ENCODE measurements at regions not wholly inside any gene's neighbourhood (a gene's known extent, or its start where the extent isn't known, plus 50 kb on each side); places are given as distances from the start of the nearest gene placed in this dataset.
A peak's percentile ranks its signal among the peaks of the same experiment; 100 is the strongest.

DNA sequence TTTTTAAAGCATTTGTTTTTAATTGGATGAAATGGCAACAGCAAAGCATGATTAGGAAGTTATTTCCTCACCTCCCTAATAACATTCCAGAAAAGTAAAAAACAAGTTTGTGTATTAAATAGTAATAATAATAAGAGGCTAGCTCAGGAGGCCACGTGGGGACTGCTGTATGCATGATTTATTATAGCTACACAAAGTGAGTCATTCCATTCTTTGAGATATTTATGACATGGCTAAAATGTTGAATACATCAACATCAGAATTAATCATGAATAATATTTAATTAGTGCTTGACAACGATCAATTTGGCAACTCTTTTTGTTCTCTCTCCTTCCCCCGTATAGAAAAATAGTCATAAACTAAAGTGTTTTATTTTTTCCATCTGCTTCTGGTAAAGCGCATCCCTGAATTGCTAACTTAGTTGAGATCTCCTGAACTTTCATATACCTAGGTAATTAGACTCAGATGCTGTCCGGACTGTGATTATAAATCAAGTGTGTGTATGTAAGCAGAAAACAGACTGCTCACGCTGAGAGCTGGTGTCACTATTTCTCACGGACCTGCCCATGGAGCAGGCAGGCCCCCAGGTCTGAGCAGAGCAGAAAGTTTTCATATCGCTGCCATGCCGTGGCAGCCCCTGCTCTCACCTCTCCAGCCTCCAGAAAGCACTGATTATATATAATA is 125.7 kb downstream of the WT1 start (continued):
- TF ChIP-seq ZNF843 (tag by site-specific recombination; IDR thresholded peaks at IDR 0.05) (no peak), ZNF558 (tag by site-specific recombination; IDR thresholded peaks at IDR 0.05) (no peak), ZNF658 (tag by site-specific recombination; IDR thresholded peaks at IDR 0.05) (no peak), SP7 (tag by site-specific recombination; IDR thresholded peaks at IDR 0.05) (peak; percentile 88), PRDM10 (tag by site-specific recombination; IDR thresholded peaks at IDR 0.05) (peak; percentile 65), ZNF488 (tag by site-specific recombination; IDR thresholded peaks at IDR 0.05) (no peak), ZSCAN30 (tag by site-specific recombination; IDR thresholded peaks at IDR 0.05) (no peak), ZNF10 (tag by site-specific recombination; IDR thresholded peaks at IDR 0.05) (no peak), ZFP69B (tag by site-specific recombination; IDR thresholded peaks at IDR 0.05) (no peak), ZBTB20 (tag by site-specific recombination; IDR thresholded peaks at IDR 0.05) (no peak), ZNF629 (tag by site-specific recombination; IDR thresholded peaks at IDR 0.05) (peak; percentile 15; the same call in 1 of the 2 replicates), PBX3 (CRISPR knock-in tag; IDR thresholded peaks at IDR 0.05) (no peak)

DNA sequence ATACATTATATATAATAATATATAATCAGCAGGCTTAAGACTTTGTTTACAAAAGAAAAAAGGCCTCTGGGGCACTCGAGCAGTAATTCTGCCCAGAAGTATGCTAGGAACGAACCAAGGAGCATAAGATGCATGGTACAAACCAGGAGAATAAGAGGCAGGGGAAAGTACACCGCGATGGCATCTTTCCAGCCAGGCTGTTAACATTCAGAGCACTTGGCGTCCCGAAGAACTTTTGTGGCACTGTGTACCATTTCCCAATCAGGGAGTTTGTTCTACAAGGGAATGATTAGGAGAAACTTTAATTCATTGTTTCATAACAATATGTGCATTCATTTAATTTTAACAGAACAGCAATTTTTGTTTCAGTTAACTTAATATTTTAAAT is 125.1 kb downstream of the WT1 start:
- CTCF ChIA-PET: interaction anchor here (1.0 to 2.1 kb wide), 2 partner anchors 13 to 14 kb away, joined by 3 to 6 read pairs; no protein-coding TSS in a partner anchor
- no peak for TF ChIP-seq ZSCAN16 (tag by site-specific recombination; IDR thresholded peaks at IDR 0.05)
- TF ChIP-seq HOXA7 (CRISPR knock-in tag; IDR thresholded peaks at IDR 0.05; ENCODE audit: borderline replicate concordance): no peak
- TF ChIP-seq, protein P1, sequence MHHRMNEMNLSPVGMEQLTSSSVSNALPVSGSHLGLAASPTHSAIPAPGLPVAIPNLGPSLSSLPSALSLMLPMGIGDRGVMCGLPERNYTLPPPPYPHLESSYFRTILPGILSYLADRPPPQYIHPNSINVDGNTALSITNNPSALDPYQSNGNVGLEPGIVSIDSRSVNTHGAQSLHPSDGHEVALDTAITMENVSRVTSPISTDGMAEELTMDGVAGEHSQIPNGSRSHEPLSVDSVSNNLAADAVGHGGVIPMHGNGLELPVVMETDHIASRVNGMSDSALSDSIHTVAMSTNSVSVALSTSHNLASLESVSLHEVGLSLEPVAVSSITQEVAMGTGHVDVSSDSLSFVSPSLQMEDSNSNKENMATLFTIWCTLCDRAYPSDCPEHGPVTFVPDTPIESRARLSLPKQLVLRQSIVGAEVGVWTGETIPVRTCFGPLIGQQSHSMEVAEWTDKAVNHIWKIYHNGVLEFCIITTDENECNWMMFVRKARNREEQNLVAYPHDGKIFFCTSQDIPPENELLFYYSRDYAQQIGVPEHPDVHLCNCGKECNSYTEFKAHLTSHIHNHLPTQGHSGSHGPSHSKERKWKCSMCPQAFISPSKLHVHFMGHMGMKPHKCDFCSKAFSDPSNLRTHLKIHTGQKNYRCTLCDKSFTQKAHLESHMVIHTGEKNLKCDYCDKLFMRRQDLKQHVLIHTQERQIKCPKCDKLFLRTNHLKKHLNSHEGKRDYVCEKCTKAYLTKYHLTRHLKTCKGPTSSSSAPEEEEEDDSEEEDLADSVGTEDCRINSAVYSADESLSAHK (tag by site-specific recombination; IDR thresholded peaks at IDR 0.05): no peak
- TF ChIP-seq FEZF1 (tag by site-specific recombination; IDR thresholded peaks at IDR 0.05): peak; percentile 52; the same call in 1 of the 2 replicates
- peak; percentile 20; the same call in 1 of the 2 replicates for TF ChIP-seq PRDM10 (tag by site-specific recombination; IDR thresholded peaks at IDR 0.05)
- TF ChIP-seq, protein P2, sequence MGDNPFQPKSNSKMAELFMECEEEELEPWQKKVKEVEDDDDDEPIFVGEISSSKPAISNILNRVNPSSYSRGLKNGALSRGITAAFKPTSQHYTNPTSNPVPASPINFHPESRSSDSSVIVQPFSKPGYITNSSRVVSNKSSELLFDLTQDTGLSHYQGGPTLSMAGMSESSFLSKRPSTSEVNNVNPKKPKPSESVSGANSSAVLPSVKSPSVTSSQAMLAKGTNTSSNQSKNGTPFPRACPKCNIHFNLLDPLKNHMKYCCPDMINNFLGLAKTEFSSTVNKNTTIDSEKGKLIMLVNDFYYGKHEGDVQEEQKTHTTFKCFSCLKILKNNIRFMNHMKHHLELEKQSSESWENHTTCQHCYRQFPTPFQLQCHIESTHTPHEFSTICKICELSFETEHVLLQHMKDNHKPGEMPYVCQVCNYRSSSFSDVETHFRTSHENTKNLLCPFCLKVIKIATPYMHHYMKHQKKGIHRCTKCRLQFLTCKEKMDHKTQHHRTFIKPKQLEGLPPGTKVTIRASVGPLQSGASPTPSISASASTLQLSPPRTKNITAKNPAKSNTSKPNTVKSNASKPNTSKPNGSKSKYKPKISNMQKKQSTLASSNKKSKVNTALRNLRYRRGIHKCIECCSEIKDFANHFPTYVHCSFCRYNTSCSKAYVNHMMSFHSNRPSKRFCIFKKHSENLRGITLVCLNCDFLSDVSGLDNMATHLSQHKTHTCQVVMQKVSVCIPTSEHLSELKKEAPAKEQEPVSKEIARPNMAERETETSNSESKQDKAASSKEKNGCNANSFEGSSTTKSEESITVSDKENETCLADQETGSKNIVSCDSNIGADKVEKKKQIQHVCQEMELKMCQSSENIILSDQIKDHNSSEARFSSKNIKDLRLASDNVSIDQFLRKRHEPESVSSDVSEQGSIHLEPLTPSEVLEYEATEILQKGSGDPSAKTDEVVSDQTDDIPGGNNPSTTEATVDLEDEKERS (tag by site-specific recombination; IDR thresholded peaks at IDR 0.05): no peak
- TF ChIP-seq SP7 (tag by site-specific recombination; IDR thresholded peaks at IDR 0.05): peak; percentile 16; the same call in 1 of the 2 replicates
- no peak for TF ChIP-seq AEBP2 (tag by site-specific recombination; IDR thresholded peaks at IDR 0.05; ENCODE audit: borderline replicate concordance)
- POLR2A ChIA-PET: no interaction called here

More for the DNA sequence above, 125.1 kb downstream of the WT1 start:
- H3K9me3 ChIP-seq (ENCODE audit: control insufficient read depth, insufficient read depth, low read depth, low read length): no peaks in the 10 kb centered on the region
- no peaks in the 10 kb centered on the region for H3K36me3 ChIP-seq (ENCODE audit: control insufficient read depth in 2 of 2, insufficient read depth in 1 of 2, low read length in 2 of 2)
- no peak overlapping the region for H3K4me3 ChIP-seq (ENCODE audit: low read depth, low read length)
- peaks cover 8% of the 10 kb centered on the region; the same call in 1 of the 2 replicates for H3K4me1 ChIP-seq (ENCODE audit: control insufficient read depth, insufficient read depth, low read length)
- no peak overlapping the region for H3K27ac ChIP-seq (ENCODE audit: extremely low read depth, low read depth, low read length)

Measured in HEK293 (cell line).